HG03060 (cell line): ENCODE measurements at regions not wholly inside any gene's neighbourhood (a gene's known extent, or its start where the extent isn't known, plus 50 kb on each side); places are given as distances from the start of the nearest gene placed in this dataset.
"Not testable (repeated sequence)": the region's sequence is repeated elsewhere in the genome, so short reads cannot be mapped to it uniquely, and the experiment has no call there.

Experiments used
- ATAC-seq: cut with Tn5 transposase; IDR thresholded peaks from one replicate; pipeline ENCODE4 v1.9.1; 2021; ENCODE audit warnings: low read depth, moderate number of reproducible peaks; ENCODE audit not compliant: unreplicated experiment

DNA sequence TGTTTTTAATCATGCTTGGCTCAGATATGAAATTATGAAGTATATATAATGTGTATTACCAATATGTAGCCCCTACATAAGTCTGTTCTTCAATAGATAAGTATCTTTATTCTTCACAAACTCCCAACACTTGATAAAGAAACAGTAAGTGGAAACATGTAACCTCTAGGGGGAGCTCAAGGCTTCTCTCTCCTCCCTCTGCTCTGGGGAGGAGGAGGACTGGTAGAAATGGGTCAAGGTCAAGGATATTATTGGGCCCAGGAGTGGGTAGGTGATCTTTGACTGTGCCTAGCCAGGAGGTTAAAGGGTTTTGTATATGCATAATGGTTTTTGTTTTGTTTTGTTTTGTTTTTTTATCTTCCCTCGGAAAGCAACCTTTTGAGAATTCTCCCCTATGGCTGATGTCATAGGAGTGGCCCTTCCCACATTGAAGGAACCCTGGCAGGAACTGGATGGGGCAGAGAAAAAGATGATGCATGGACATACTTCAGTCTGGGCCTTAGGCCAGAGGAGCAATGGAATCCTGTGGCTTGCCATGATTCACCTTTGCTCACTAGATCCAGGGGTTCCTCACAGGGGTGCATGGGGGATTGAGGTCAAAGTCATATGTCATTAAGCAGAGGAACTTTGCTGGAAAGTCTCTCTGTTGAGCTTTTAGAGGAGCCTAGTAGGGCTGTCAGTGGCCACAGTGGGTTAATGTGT lies 460.3 kb downstream of the MID1IP1 start:
- ATAC-seq: no peak

DNA sequence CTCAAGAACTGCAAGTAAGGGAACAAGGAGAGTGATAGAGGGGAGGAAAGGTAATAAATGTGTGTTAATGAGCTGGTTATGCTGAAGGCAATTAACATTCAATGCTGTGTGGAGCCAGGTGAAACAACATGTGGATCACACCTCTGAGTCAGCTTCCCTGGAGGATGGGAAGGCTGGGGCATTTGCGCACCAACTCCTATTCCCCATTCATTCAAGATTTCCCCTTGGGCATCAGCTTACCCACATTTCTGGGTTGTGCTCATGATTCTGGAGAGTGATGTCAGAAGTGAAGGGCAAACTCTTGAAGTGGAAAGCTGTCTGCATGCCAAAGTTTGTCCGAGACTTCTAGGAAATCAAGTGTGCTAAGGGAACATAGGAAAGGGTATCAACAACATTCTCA lies 461.4 kb downstream of the MID1IP1 start:
- no peak for ATAC-seq

DNA sequence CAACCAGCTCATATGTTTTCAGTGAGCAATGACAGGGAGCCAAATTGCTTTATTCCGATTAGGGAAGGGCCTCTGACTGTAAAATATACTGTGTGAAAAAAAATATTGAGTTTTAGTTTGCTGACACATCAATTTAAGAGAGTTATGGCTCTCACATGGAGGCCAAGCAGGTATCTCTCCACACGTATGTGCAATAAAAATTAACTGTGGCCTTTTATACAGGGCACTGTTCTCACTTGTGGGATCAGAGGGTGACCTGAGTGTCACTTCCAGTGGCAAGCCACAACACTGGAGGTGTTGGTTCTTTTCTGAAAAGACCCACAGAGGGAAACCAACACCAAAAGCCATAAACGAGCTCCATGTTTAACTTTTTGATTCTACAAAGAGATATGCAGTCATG lies 462.8 kb downstream of the MID1IP1 start:
- ATAC-seq: no peak

DNA sequence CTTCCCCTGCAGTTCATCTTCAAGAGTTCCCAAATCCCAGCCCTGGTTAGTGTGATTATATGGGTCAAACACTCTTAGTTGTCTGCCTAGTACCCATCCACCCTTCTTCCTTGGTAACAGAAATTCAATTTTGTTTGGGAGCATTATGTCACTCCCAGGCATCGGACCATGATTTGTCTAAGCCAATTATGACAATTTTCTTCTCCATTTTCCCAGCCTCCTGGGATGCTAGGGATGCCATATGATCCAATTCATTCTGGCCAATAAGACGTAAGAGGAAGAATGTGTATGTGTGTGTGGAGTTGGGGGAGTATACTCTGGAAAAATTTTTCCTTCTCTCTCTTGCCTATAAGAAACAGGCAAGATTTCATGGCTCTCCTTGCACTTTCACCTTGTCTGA lies 465.9 kb downstream of the MID1IP1 start:
- ATAC-seq: no peak

DNA sequence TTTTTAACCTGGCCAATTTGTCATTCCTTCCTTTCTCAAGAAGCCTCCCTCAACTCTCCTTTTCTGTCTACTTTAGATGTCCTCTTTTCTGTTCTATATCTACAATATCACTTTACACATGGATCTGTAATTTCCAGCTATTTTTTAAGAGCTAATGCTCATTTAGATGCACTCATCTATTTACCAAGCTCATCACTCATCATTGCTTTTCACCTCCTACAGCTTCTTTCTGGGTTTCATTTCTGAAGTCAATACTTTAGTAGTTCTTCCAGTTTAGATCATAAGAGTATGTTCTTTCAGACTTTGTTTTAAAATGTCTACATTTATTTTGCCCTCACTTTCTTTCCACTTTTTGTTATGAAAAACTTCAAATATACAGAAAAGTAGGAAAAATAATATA lies 466.9 kb downstream of the MID1IP1 start:
- no peak for ATAC-seq

DNA sequence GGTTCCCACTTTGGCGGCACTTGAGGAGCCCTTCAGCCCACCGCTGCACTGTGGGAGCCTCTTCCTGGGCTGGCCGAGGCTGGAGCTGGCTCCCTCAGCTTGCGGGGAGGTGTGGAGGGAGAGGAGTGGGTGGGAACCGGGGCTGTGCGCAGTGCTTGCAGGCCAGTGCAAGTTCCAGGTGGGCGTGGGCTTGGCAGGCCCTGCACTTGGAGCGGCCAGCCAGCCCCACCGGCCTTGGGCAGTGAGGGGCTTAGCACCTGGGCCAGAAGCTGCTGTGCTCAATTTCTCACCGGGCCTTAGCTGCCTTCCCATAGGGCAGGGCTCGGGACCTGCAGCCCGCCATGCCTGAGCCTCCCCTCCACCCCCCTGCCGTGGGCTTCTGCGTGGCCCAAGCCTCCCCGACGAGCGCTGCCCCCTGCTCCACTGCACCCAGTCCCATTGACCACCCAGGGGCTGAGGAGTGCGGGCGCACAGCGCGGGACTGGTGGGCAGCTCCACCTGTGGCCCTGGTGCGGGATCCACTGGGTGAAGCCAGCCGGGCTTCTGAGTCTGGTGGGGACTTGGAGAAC lies 474.3 kb downstream of the MID1IP1 start:
- ATAC-seq: no peak

DNA sequence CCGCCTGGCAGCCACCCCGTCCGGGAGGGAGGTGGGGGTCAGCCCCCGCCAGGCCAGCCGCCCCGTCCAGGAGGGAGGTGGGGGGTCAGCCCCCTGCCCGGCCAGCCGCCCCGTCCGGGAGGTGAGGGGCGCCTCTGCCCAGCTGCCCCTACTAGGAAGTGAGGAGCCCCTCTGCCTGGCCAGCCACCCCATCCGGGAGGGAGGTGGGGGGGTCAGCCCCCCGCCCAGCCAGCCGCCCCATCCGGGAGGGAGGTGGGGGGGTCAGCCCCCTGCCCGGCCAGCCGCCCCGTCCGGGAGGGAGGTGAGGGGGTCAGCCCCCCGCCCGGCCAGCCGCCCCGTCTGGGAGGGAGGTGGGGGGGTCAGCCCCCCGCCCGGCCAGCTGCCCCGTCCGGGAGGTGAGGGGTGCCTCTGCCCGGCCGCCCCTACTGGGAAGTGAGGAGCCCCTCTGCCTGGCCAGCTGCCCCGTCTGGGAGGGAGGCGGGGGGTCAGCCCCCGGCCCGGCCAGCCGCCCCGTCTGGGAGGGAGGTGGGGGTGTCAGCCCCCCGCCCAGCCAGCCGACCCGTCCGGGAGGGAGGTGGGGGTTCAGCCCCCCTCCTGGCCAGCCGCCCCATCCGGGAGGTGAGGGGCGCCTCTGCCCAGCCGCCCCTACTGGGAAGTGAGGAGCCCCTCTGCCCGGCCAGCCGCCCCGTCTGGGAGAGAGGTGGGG lies 476.6 kb downstream of the MID1IP1 start:
- ATAC-seq: not testable (repeated sequence)

DNA sequence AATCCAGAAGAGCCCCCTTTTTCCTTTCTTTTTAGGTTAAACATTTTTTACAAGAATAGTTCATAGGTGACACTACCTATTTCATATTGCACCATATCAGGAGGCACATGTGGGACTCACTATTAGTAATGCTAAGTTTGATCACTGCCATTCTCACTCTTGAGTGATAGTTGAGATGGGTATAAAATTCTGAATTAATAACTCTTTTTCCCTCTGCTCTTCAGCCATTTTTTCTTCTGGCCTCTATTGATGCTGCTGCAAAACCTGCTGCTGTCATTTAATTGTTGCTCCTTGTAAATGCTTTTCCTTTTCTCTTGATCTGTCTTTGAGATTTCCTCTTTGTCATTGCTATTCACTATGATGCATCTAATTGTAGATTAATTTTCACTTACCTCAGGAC lies 482.0 kb downstream of the MID1IP1 start:
- ATAC-seq: no peak

DNA sequence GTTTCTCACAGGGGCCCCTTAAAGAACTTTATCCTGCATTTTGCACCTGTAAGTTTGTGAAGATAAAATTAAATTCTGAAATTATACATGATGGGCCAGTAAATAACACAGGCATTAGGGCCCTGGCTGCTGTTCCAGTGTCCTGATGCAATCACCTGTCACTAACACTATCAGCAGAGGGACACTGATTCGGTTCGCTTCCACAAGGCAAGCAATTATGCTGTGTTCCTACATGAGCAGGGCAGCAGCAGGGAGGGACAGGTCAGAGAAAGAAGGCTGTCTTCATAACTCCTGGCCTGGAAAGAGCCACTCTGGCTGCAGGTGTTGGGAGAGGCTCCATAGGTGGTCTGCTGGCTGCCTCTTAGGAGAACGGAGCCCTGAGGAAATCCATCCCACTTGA lies 487.3 kb downstream of the MID1IP1 start:
- no peak for ATAC-seq

DNA sequence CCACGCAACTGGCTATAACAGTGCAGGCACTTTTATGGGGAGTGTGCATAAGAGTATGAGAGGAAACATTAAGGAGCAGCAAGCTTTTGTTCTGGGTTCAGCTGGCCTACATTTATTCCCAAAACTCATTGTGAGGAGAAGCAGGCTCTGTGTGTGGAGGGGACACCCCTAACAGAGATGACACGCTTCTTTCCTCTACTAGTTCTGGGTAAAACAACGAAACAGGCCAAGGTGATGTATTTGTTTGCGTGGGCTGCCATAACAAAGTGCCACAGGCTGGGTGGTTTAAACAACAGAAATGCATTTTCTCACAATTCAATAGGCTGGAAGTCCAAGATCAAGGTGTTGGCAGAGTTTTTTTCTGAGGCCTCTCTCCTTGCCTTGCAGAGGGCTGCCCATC lies 488.6 kb downstream of the MID1IP1 start:
- no peak for ATAC-seq

DNA sequence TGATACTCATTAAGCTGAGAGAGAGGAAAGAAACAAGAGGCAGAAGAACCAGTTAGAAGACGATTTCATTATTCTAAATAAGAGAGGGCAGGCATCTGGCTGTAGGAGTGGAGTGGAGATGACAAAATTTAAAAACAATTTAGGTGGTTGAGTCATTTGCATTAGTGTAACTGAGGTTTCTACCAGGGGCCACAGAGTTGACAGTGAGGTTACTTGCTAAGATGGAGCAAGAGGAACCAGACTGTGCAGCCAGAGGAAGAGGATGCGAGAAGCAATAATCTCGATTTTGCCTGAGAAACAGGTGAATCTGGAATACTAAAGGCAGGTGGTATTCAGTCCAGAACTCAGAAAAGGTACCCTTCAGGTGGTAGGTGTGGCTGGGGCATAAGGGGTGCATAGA lies 491.9 kb downstream of the MID1IP1 start:
- ATAC-seq: no peak

DNA sequence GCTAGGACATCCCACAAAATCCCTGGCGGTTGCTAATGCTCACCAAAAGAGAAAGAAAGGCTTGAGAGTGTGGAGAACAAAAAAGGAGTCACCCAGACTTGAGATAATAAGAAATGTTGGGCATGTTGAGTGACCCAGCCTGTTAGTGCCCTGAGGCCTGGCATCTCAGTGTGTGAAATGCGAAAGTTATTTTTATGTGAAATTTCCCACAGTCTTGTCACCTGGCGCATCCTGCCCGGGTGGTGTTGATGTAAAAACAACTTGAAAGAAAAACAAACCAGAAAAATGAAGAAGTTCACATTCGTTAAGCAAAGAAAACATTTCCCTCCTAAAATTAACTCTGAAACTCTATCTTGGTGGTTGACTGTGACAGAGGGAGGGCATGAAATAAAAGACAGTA lies 495.2 kb downstream of the MID1IP1 start:
- no peak for ATAC-seq

DNA sequence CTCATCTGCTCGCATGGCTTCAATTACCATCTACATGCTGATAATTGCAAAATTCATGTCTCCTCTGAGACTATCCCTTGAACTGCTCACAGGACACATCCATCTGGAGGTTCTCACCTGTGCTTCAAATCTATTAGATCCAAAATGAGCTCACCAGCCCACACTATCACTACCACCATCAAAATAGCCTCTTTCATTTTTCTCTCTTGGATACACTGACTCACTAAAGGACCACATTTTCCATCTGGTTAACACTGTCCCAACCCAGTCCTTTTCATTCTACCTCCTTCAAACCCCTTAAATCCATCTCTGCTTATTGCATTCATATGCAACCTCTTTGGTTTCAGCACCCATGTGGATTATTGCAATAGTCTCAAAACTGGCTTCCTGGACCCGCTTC lies 497.6 kb downstream of the MID1IP1 start:
- no peak for ATAC-seq

DNA sequence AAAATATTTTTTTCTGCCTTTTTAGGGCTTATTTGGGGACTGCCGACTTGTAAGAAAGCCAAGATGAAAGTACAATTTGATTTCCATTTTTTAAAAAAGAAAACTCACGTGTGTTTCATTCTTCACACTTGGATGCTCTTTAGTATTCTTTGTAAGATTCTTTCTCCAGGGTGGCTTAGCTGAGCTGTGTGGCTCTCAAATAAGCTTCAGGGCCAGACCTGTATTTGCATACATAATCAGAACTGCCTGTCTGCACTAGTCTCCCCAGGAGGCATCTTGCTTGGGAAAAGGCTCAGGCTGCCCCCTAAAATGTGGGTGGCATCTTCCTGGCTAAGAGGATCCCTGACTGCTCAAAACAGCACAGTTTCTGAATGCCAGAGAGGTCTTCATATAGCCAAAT lies 498.4 kb downstream of the MID1IP1 start:
- ATAC-seq: no peak

DNA sequence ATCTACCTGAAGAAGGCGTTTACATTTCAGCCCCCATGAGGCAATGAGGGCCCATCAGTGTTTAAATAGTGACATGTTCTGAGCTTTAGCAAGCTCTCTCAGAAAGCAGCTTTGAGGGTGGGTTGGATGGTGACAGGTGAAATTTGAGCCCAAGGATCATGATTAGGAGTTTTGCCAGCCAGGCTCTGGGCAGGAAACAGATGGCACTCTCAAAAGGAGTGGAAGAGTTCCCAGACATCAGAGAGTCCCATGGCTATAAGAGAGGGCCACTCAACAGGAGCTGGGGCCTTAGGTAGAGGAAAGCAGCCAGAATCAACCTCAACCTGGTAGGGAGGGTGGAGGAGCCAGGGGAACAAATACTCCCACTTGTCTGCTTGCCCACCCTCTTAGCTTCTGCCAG lies 499.8 kb downstream of the MID1IP1 start:
- ATAC-seq: no peak

DNA sequence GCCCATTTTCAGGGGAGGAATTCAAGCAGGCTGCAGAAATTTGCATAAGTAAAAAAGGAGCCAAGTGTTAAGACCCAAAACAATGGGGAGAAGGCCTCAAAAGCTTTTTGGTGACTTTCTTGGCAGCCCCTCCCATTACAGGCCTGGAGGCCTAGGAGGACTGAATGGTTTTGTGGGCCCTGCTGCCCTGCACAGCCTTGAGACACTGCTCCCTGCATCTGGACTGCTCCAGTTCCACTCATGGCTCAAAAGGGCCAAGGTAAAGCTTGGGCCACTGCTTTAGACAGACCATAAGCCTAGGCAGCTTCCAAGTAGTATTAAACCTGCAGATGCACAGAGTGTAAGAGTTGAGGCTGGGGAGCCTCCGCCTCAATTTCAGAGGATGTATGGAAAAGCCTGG lies 501.6 kb downstream of the MID1IP1 start:
- no peak for ATAC-seq

DNA sequence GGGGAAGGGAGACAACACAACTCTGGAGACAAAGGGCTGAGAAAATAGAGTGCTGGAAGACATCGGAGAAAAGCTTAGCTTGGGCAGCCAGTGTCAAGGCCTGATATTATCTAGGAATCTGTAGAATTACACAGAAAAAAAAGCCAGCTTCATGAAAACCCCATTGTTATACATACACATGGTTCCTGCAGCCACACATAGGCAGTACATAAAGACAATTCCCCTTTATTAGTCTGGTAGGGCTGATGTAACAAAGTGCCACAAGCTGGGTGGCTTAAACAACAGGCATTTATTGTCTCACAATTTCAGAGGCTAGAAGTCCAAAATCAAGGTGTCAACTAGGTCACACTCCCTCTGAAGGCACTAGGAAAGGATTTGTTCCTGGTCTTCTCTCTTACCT lies 503.5 kb downstream of the MID1IP1 start:
- ATAC-seq: no peak

DNA sequence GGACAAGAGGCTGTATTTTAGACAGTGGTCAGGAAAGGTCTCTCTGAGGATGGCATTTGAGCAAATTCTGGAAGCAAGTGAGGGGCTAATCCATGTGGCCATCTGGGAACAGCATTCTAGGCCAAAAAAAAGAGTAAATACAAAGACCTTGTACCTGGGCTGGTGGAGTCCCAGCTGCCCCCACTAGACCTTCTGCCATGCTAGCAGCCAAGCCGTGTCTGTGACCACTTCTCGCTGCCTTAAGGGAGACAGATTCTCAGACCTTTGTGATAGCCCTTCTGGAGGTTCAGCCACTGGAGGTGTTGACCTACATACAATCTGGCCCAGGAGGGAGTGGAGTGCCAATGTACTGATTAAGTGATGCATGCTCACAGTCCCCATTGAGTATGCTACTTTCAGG lies 506.2 kb downstream of the MID1IP1 start:
- ATAC-seq: no peak

DNA sequence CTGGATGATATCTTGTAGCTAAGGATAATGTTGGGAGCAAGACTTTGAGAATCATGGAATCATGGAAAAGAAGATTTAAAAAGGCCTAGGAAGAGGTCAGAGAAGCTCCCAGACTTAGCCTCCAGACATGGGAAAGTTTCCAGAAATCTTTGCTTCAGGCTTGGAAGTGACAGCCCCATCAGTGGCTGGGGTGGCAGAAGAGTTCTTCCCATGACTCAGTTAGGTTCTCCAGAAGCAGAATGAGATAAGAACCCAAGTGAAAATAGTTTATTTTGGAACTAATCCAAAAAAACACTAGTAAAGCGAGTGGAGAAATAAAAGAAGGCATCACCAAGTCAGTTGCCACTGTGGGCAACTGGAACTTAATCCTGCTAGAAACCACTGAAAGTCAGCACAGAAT lies 506.9 kb downstream of the MID1IP1 start:
- no peak for ATAC-seq

DNA sequence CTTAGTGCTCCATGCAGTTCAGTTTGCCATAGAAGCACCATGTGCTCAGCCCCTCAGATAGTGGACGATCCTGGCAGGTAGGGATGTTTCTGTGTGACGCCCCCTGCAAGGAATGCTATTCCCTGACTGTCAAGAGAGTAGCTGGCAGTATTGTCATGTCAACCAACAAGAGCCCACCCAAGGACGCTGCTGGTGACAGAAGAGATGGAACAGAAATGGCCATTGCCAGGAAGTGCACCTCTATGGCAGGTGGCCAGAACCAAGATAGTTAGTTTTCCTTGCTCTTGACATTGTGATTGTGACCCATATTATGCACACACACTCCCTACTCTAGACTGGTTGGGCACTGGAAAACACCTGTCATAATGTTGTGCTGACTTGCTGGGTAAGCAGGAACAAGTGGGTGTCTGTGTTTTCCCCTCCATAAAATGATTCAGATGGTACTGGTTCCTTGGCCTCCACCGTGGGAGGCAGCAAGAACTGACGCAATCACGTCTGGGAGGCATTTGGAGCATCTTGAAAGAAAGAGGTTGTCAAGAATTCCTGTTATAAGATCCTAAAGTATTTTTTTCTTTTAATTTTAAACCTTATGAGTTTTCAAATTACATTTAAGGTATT lies 507.9 kb downstream of the MID1IP1 start:
- no peak for ATAC-seq

DNA sequence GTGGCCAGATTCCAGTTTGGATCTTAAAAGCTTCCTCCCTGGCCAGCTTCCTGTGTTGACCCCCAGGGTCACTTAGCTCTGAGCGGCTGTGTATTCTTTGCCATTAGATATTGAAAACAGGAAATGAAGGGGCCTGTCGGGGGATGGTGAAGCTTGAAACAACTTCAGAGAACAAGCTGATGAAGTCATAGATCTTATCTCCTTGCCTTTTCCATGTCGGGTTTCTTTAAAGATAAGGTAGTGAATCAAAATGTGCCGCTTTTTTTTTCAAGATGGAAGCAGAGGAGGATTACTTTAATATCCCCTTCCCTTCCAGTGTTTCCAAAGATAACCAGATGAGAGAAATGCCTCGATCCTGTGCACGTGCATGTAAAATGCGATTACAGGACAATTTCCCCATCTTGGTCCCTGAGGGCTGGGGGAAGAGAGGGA lies 508.5 kb downstream of the MID1IP1 start:
- ATAC-seq: no peak

DNA sequence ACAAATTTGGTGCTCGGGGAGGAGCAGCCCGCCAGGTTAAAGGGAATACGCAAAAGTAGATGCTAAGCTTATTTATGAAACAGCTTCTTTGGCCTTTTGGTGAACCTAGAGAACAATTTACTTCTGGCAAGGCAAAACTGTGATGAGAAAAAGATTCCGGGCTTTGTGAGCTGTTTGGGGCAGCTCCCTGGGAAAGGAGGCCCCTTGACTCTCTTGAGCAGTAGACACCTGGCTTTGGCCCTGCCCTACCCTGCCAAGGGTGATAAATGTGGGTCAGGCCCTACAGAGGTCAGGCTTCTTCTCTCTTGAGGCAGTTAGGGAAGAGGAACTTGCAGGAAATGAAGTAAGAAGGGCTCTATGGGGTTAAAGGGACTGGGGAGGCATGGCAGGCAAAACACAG lies 509.6 kb downstream of the MID1IP1 start:
- ATAC-seq: no peak
